ENCODE measurements at regions not wholly inside any gene's neighbourhood (a gene's known extent, or its start where the extent isn't known, plus 50 kb on each side); places are given as distances from the start of the nearest gene placed in this dataset.

GRCh38 chr16:48911700-48912099, 301.7 kb upstream of the N4BP1 start:
- TF ChIP-seq CTCF (IDR thresholded peaks at IDR 0.05) (no peak), EZH2 (IDR thresholded peaks at IDR 0.05; ENCODE audit: borderline replicate concordance, insufficient read depth, low read depth, low read length, poor library complexity, severe bottlenecking) (no peak)

Data from B cell (primary cell).